GM19239 (cell line): ENCODE measurements at regions not wholly inside any gene's neighbourhood (a gene's known extent, or its start where the extent isn't known, plus 50 kb on each side); places are given as distances from the start of the nearest gene placed in this dataset.

Experiments used
- DNase-seq: peaks from one replicate; pipeline ENCODE4 v3.0.0; 2011; ENCODE audit warnings: low spot score; ENCODE audit not compliant: insufficient read length
- FAIRE-seq: peaks from 2 replicates; lab custom pipeline; 2011; peaks lifted over from hg19 to GRCh38; lab: Jason Lieb, UNC

DNA sequence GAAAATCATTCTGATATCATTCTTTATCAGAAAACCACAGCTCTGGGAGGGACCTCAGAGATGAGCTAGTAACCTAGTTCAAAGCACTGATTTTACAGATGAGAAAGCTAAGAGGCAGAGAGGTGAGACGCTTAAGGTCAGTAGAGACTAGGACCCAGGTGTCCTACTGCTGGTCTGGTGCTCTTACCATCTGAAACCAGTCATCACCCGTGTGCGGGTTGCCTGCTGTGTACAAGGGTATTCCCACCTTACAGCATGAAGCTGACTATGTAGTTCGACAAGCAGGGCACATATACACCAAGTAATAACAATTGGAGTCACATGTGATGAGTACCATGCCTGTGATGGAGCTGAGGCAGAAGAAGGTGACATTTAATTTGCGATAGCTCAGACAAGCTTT is 133.7 kb downstream of the ADAMTS15 start:
- DNase-seq = no peak
- no peak for FAIRE-seq

DNA sequence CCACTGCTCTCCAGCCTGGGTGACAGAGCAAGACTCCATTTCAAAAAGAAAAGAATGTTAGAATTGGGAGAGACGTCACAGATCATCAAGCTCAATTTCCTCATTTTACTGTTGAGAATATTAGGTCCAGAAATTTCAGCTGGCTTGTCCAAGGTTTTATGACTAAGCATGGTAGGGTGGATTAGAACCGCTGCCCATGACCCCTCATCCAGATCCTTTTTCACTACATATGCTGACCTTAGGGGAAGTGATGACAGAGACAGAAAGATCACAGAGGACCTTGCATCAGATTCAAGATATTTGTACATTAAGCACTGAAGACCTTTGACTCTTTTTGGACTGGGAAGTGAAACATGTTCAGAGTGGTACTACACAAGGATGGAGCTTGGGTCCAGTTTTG is 134.5 kb downstream of the ADAMTS15 start:
- no peak for DNase-seq
- FAIRE-seq = no peak

GRCh38 chr11:130583801-130584211 is 135.4 kb downstream of the ADAMTS15 start:
- no peak for DNase-seq
- no peak for FAIRE-seq

GRCh38 chr11:130585545-130585944 is 137.1 kb downstream of the ADAMTS15 start:
- DNase-seq (no peak), FAIRE-seq (no peak)

DNA sequence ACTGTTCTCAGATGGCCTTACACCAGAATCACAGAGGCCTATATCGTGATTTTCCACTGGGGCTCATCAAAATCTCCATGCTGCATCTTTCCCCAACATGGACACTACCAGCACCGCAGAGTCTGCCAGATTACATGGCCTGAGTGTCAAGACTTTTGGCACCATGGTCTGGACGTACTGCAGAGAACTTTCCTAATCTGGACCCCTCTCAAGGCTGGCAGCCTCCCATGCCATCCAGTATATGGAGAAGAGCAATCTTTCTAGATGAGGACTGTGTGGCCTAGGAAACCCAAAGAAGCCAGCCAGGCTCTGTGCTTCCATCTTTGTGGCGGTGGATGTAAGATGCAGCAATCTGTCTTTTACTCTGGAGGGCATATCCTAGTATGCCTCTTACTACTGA is 139.2 kb downstream of the ADAMTS15 start:
- DNase-seq (no peak), FAIRE-seq (no peak)

- no peak for FAIRE-seq
Observed at GRCh38 chr11:130588471-130588870, 140.0 kb downstream of the ADAMTS15 start.

GRCh38 chr11:130592056-130592455 is 143.6 kb downstream of the ADAMTS15 start:
- no peak for FAIRE-seq
- no peak for DNase-seq

More at GRCh38 chr11:130588471-130588870, 140.0 kb downstream of the ADAMTS15 start:
- no peak for DNase-seq

GRCh38 chr11:130593064-130593463 is 144.6 kb downstream of the ADAMTS15 start:
- DNase-seq (no peak), FAIRE-seq (no peak)

GRCh38 chr11:130598433-130598832 is 150.0 kb downstream of the ADAMTS15 start:
- FAIRE-seq = no peak
- no peak for DNase-seq

GRCh38 chr11:130599073-130599654 is 150.7 kb downstream of the ADAMTS15 start:
- DNase-seq (no peak), FAIRE-seq (no peak)

DNA sequence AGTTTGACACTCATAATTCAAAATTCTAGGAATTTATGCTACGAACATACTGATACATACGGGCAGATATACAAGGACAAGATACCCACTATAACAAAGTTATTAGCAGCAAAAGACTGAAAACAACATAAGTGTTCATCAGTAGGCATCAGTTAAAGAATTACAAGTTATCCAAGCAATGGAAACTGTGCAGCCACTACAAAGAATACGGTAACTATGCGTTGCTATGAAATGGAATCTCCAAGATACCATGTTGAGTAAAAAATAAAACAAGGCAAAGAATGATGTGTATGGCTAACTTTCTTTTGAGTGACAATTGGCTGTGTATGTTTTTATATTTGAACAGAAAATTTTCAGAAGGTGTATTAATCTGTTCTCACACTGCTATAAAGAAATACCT is 151.7 kb downstream of the ADAMTS15 start:
- FAIRE-seq = no peak
- no peak for DNase-seq

DNA sequence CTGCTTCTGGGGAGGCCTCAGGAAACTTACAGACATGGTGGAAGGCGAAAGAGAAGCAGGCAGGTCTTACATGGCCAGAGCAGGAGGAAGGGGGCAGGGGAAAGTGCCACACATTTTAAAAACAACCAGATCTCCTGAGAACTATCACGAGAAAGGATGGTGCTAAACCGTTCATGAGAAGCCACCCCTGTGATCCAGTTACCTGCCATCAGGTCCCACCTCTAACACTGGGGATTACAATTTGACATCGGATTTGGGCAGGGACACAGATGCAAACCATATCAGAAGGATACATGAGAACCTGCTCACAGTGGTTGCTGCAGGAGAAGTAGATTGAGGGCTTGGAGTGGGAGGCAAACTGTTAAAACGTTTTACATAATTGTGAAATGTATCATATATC is 152.2 kb downstream of the ADAMTS15 start:
- FAIRE-seq (no peak), DNase-seq (no peak)

DNA sequence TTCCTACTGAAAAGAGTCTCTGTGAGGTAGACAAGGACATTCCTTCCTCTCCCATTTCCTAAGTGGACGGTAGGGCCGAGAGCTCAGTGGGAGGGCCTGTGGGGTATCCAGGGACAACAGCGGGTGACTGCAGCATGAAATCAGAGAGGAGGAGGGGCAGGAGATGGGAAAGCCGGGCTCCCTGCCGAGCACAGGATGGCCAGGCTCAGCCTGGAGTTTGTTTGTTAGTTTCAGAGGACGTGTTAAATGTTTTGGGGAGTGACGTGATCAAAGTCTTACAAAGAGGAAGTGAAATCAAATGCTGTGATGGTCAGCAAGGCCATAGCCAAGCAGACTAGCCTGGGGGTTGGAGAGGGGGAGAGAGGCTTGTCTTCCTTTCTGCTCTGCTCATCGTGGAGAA is 152.7 kb downstream of the ADAMTS15 start:
- no peak for DNase-seq
- no peak for FAIRE-seq

- DNase-seq (no peak), FAIRE-seq (no peak)
Observed at GRCh38 chr11:130601764-130602460, 153.5 kb downstream of the ADAMTS15 start.

- FAIRE-seq = no peak
Observed at GRCh38 chr11:130602641-130603334, 154.3 kb downstream of the ADAMTS15 start.

GRCh38 chr11:130603335-130603906 is 155.0 kb downstream of the ADAMTS15 start:
- FAIRE-seq (no peak), DNase-seq (no peak)

More at GRCh38 chr11:130602641-130603334, 154.3 kb downstream of the ADAMTS15 start:
- DNase-seq = no peak

DNA sequence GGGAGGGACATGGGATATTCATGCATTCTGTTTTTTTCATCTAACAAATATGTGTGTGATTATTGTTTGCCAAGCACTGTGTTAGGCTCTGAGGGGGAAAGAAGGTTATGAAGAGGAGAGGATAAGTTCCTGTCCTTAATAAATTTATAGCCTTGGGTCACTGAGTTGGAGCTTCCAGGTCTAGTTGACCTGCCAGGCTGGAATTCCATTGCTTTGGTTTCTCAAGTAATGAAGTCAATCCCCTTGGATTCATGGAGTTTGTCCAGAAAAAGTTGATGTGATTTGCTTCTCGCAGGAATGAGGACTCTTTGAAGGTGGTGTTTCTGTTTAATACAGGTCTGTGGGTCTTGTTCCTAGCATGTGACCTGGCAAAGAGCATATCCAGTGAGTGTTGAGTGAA is 156.2 kb downstream of the ADAMTS15 start:
- DNase-seq (no peak), FAIRE-seq (no peak)

GRCh38 chr11:130606178-130606577 is 157.7 kb downstream of the ADAMTS15 start:
- FAIRE-seq (no peak), DNase-seq (no peak)

GRCh38 chr11:130606781-130607511 is 158.5 kb downstream of the ADAMTS15 start:
- no peak for FAIRE-seq

GRCh38 chr11:130608287-130608686 is 159.8 kb downstream of the ADAMTS15 start:
- no peak for FAIRE-seq
- DNase-seq = no peak

More at GRCh38 chr11:130606781-130607511, 158.5 kb downstream of the ADAMTS15 start:
- DNase-seq = no peak
